HT1080 (cell line): ENCODE measurements at regions not wholly inside any gene's neighbourhood (a gene's known extent, or its start where the extent isn't known, plus 50 kb on each side); places are given as distances from the start of the nearest gene placed in this dataset.

ENCODE experiments used
- DNase-seq: peaks from one replicate; pipeline ENCODE4 v3.0.0-alpha.2; 2015; ENCODE audit warnings: low read depth

GRCh38 chr10:75347186-75347585 lies 54.4 kb downstream of the ZNF503 start:
- DNase-seq, result no peak

- DNase-seq, result no peak
These were observed 55.8 kb downstream of the ZNF503 start for GRCh38 chr10:75345738-75346137.

- no peak for DNase-seq
These were observed 57.4 kb downstream of the ZNF503 start for GRCh38 chr10:75344170-75344569.

GRCh38 chr10:75342397-75342796 lies 59.2 kb downstream of the ZNF503 start:
- no peak for DNase-seq

GRCh38 chr10:75335983-75336382 lies 65.6 kb downstream of the ZNF503 start:
- no peak for DNase-seq

GRCh38 chr10:75335191-75335590 lies 66.4 kb downstream of the ZNF503 start:
- no peak for DNase-seq

- no peak for DNase-seq
These were observed 66.8 kb downstream of the ZNF503 start for GRCh38 chr10:75334720-75335119.

- DNase-seq, result no peak
These were observed 69.5 kb downstream of the ZNF503 start for GRCh38 chr10:75332081-75332480.

GRCh38 chr10:75331081-75331480 lies 70.5 kb downstream of the ZNF503 start:
- DNase-seq, result no peak

GRCh38 chr10:75329190-75329745 lies 72.3 kb downstream of the ZNF503 start:
- DNase-seq, result no peak

GRCh38 chr10:75326306-75326705 lies 75.3 kb downstream of the ZNF503 start:
- DNase-seq, result no peak

- DNase-seq, result no peak
These were observed 82.3 kb downstream of the ZNF503 start for GRCh38 chr10:75319274-75319673.

- DNase-seq, result no peak
These were observed 78.8 kb upstream of the COMTD1 start for GRCh38 chr10:75314570-75314969.

GRCh38 chr10:75312440-75312839 lies 76.7 kb upstream of the COMTD1 start:
- DNase-seq, result no peak

GRCh38 chr10:75305675-75306074 lies 69.9 kb upstream of the COMTD1 start:
- DNase-seq, result no peak

- DNase-seq, result no peak
These were observed 69.1 kb upstream of the COMTD1 start for GRCh38 chr10:75304741-75305390.

- no peak for DNase-seq
These were observed 68.6 kb upstream of the COMTD1 start for GRCh38 chr10:75304313-75304712.

- DNase-seq, result no peak
These were observed 67.5 kb upstream of the COMTD1 start for GRCh38 chr10:75303045-75303777.

GRCh38 chr10:75302029-75302428 lies 66.3 kb upstream of the COMTD1 start:
- DNase-seq, result no peak

- DNase-seq, result no peak
These were observed 61.4 kb upstream of the COMTD1 start for GRCh38 chr10:75297021-75297599.

- DNase-seq, result no peak
These were observed 60.2 kb upstream of the COMTD1 start for GRCh38 chr10:75295868-75296441.
